ENCODE measurements at regions not wholly inside any gene's neighbourhood (a gene's known extent, or its start where the extent isn't known, plus 50 kb on each side); places are given as distances from the start of the nearest gene placed in this dataset.

DNA sequence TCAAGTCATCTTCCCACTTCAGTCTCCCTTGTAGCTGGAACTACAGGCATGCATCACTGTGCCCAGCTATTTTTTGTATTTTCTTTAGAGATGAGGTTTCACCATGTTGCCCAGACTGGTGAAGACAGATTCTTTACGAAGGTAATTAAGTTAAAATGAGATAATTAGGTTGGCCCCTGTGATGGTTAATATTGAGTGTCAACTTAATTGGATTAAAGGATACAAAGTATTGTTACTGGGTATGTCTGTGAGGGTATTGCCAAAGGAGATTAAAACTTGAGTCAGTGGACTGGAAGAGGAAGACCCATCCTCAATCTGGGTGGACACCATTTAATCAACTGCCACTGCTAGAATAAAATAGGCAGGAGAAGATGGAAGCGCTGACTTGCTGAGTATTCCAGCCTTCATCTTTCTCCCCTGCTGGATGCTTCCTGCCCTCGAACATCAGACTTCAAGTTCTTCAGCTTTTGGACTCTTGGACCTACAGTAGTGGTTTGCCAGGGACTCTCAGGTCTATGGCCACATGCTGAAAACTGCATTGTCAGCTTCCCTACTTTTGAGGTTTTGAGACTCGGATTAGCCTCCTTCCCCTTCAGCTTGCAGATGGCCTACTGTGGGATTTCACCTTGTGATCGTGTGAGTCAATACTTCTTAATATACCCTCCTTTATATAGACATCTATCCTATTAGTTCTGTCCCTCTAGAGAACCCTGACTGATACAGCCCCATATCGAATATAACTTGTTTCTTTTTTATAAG is 269.1 kb downstream of the TMX3 start:
- Histone ChIP-seq H3K4me3 (ENCODE audit: low read length) (no peak overlapping the region), H3K4me1 (ENCODE audit: control insufficient read depth, insufficient read depth, low read length) (no peaks in the 10 kb centered on the region), H3K27me3 (ENCODE audit: control insufficient read depth, insufficient read depth) (no peaks in the 10 kb centered on the region), H3K9me3 (ENCODE audit: control insufficient read depth, low read length) (no peaks in the 10 kb centered on the region), H3K27ac (ENCODE audit: low read length) (no peak overlapping the region)
- intact Hi-C loops (cut with DNase I), result no loop called here
- no peak for DNase-seq
- no peak for ATAC-seq
- 88% methylated on average over 6 of the region's 6 CpGs for WGBS

DNA sequence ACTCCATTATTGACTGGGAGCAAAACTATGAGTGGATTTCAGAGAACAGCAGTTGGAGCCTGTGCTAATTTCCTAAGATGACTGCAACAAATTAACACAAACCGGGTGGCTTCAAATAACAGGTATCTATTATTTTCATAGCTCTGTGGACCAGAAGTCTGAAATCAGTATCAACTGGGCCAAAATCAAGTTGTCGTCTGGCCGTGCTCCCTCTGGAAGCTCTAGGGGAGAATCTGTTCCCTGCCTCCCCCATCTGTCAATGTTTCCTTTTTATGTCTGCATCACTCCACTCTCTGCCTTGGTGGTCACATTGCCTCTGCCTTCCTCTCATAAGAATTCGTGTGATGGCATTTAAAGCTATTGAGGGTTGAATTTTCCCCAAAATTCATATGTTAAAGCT is 269.8 kb downstream of the TMX3 start:
- intact Hi-C loops (cut with DNase I), result no loop called here
- DNase-seq, result no peak
- 85% methylated on average over 4 of the region's 4 CpGs for WGBS
- Histone ChIP-seq H3K4me1 (ENCODE audit: control insufficient read depth, insufficient read depth, low read length) (no peaks in the 10 kb centered on the region), H3K9me3 (ENCODE audit: control insufficient read depth, low read length) (no peaks in the 10 kb centered on the region), H3K27me3 (ENCODE audit: control insufficient read depth, insufficient read depth) (no peaks in the 10 kb centered on the region), H3K4me3 (ENCODE audit: low read length) (no peak overlapping the region), H3K27ac (ENCODE audit: low read length) (no peak overlapping the region)
- no peak for ATAC-seq

DNA sequence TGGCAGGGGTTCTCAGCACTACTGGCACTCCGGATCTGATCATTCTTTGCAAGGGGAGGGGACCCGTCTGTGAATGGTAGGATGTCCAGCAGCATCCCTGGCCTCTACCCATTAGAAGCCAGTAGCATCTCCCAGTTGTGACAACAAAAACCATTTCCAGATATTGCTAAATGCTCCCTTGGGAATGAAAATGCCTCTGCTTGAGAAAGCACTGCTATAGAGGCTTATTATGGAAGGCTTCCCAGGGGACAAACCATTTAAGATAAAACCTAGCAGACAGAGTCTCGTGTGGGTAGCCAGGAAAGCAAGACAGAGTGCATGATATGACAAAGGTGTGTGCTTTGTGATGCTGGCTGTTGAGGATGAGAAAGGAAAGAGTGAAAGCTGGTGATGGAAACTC is 273.7 kb downstream of the TMX3 start:
- Histone ChIP-seq H3K27me3 (ENCODE audit: control insufficient read depth, insufficient read depth) (no peaks in the 10 kb centered on the region), H3K9me3 (ENCODE audit: control insufficient read depth, low read length) (no peaks in the 10 kb centered on the region), H3K4me1 (ENCODE audit: control insufficient read depth, insufficient read depth, low read length) (no peaks in the 10 kb centered on the region), H3K27ac (ENCODE audit: low read length) (no peak overlapping the region), H3K4me3 (ENCODE audit: low read length) (no peak overlapping the region)
- DNase-seq, result no peak
- 72% methylated on average over 3 of the region's 3 CpGs for WGBS
- intact Hi-C loops (cut with DNase I), result no loop called here
- ATAC-seq, result no peak

- no peak for DNase-seq
- no peaks in the 10 kb centered on the region for H3K9me3 ChIP-seq (ENCODE audit: control insufficient read depth, low read length)
- no peaks in the 10 kb centered on the region for H3K27me3 ChIP-seq (ENCODE audit: control insufficient read depth, insufficient read depth)
- intact Hi-C loops (cut with DNase I), result no loop called here
- 55% methylated on average over 6 of the region's 6 CpGs for WGBS
- no peak overlapping the region for H3K27ac ChIP-seq (ENCODE audit: low read length)
- no peaks in the 10 kb centered on the region for H3K4me1 ChIP-seq (ENCODE audit: control insufficient read depth, insufficient read depth, low read length)
- ATAC-seq, result no peak
- peak overlapping the region; percentile 15 for H3K4me3 ChIP-seq (ENCODE audit: low read length)
Measured at GRCh38 chr18:68440433-68440832, 274.5 kb downstream of the TMX3 start.

GRCh38 chr18:68439642-68440041 is 275.3 kb downstream of the TMX3 start:
- DNase-seq (no peak), ATAC-seq (peak in 1 of 2 donors; percentile 73)
- Histone ChIP-seq H3K4me3 (ENCODE audit: low read length) (no peak overlapping the region), H3K4me1 (ENCODE audit: control insufficient read depth, insufficient read depth, low read length) (no peaks in the 10 kb centered on the region), H3K9me3 (ENCODE audit: control insufficient read depth, low read length) (no peaks in the 10 kb centered on the region), H3K27me3 (ENCODE audit: control insufficient read depth, insufficient read depth) (no peaks in the 10 kb centered on the region), H3K27ac (ENCODE audit: low read length) (no peak overlapping the region)
- 45% methylated on average over 4 of the region's 4 CpGs for WGBS
- intact Hi-C loops (cut with DNase I), result no loop called here

DNA sequence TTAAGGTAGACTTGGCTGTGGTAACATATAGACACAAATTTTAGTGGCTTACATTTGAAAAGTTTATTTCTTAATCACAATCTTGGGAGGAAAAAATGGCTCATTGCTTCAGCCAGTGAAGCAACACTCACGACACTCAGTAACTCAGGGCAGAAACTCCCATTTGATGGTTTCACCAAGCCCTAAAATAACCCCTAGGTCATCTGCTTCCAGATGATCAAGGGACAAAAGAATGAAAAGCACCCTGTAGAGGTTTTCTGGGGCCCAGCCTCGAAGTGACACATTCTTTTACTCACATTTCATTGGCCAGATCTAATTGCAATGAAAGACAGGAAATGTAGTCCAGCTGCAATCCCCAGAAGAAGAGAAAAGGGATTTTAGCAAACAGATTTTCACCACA is 275.9 kb downstream of the TMX3 start:
- H3K27ac ChIP-seq (ENCODE audit: low read length), result no peak overlapping the region
- H3K4me1 ChIP-seq (ENCODE audit: control insufficient read depth, insufficient read depth, low read length), result no peaks in the 10 kb centered on the region
- ATAC-seq (peak in 1 of 2 donors; percentile 81), DNase-seq (no peak)
- H3K27me3 ChIP-seq (ENCODE audit: control insufficient read depth, insufficient read depth), result no peaks in the 10 kb centered on the region
- 42% methylated on average over 2 of the region's 2 CpGs for WGBS
- no peak overlapping the region for H3K4me3 ChIP-seq (ENCODE audit: low read length)
- H3K9me3 ChIP-seq (ENCODE audit: control insufficient read depth, low read length), result no peaks in the 10 kb centered on the region
- intact Hi-C loops (cut with DNase I), result no loop called here

GRCh38 chr18:68438536-68438935 is 276.4 kb downstream of the TMX3 start:
- no peaks in the 10 kb centered on the region for H3K27me3 ChIP-seq (ENCODE audit: control insufficient read depth, insufficient read depth)
- ATAC-seq (no peak), DNase-seq (no peak)
- WGBS, result 91% methylated on average over 3 of the region's 3 CpGs
- no peaks in the 10 kb centered on the region for H3K9me3 ChIP-seq (ENCODE audit: control insufficient read depth, low read length)
- no peak overlapping the region for H3K27ac ChIP-seq (ENCODE audit: low read length)
- no peak overlapping the region for H3K4me3 ChIP-seq (ENCODE audit: low read length)
- H3K4me1 ChIP-seq (ENCODE audit: control insufficient read depth, insufficient read depth, low read length), result no peaks in the 10 kb centered on the region
- intact Hi-C loops (cut with DNase I), result no loop called here

DNA sequence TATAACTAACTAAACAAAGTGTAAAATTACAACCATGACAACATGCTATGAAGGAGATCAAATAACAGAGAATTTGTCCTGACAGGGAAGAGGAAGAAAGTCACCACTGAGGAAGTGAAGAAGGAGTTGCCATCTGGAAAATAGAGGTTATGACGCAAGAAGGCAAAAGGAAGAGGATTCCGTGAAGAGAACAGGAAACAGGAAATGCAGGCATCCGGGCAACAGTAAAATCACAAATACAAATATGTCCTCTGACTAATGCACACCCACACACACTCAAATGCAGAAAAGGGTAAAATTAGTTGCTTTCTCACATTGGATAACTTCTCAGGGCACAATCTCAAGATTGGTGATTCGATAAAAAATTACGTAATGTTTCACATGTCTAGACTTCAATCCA is 278.4 kb downstream of the TMX3 start:
- intact Hi-C loops (cut with DNase I), result no loop called here
- DNase-seq, result no peak
- 57% methylated on average over 5 of the region's 5 CpGs for WGBS

DNA sequence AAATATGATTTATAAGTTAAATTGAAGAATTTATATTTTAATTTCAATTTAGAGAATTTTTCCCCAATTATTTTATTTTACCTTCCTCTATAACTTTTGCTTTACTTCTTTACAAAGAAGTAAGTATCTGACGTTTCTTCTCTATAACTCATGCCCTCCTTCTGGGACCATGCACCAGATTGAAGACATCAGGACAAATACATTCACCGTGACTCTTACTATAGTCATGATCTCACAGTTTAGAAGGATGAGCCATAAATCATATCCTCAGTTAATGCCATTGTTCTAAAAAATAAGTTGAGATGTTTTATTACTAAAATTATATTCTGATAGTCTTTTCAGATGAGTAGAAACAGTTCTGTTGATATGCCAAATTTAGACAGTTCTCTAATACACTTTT is 279.3 kb downstream of the TMX3 start:
- Histone ChIP-seq H3K4me1 (ENCODE audit: control insufficient read depth, insufficient read depth, low read length) (no peaks in the 10 kb centered on the region), H3K27ac (ENCODE audit: low read length) (no peak overlapping the region), H3K27me3 (ENCODE audit: control insufficient read depth, insufficient read depth) (no peaks in the 10 kb centered on the region), H3K4me3 (ENCODE audit: low read length) (no peak overlapping the region), H3K9me3 (ENCODE audit: control insufficient read depth, low read length) (no peaks in the 10 kb centered on the region)
- WGBS, result 83% methylated on average over 2 of the region's 2 CpGs
- no peak for DNase-seq
- ATAC-seq, result no peak
- intact Hi-C loops (cut with DNase I), result no loop called here

More for the DNA sequence above, 278.4 kb downstream of the TMX3 start:
- no peak for ATAC-seq
- no peak overlapping the region for H3K4me3 ChIP-seq (ENCODE audit: low read length)
- no peaks in the 10 kb centered on the region for H3K4me1 ChIP-seq (ENCODE audit: control insufficient read depth, insufficient read depth, low read length)
- no peak overlapping the region for H3K27ac ChIP-seq (ENCODE audit: low read length)
- H3K27me3 ChIP-seq (ENCODE audit: control insufficient read depth, insufficient read depth), result no peaks in the 10 kb centered on the region
- no peaks in the 10 kb centered on the region for H3K9me3 ChIP-seq (ENCODE audit: control insufficient read depth, low read length)

DNA sequence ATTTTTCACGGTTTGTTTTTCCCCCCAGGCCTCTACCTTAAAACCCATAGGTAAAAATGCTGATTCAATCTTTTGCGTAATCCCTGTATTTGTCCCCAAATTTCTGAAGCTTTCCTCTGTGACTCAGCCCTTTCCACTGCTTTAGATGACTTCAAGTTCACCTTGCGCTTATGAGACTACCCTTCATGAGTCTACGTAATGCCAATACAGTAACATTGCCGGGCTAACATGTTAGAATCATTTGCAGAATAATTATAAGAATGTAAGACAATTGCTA is 283.0 kb downstream of the TMX3 start:
- Histone ChIP-seq H3K27ac (ENCODE audit: low read length) (no peak overlapping the region), H3K27me3 (ENCODE audit: control insufficient read depth, insufficient read depth) (no peaks in the 10 kb centered on the region), H3K4me1 (ENCODE audit: control insufficient read depth, insufficient read depth, low read length) (no peaks in the 10 kb centered on the region), H3K4me3 (ENCODE audit: low read length) (no peak overlapping the region), H3K9me3 (ENCODE audit: control insufficient read depth, low read length) (no peaks in the 10 kb centered on the region)
- no peak for DNase-seq
- ATAC-seq, result no peak
- WGBS, result 94% methylated on average over 5 of the region's 5 CpGs
- intact Hi-C loops (cut with DNase I), result no loop called here

DNA sequence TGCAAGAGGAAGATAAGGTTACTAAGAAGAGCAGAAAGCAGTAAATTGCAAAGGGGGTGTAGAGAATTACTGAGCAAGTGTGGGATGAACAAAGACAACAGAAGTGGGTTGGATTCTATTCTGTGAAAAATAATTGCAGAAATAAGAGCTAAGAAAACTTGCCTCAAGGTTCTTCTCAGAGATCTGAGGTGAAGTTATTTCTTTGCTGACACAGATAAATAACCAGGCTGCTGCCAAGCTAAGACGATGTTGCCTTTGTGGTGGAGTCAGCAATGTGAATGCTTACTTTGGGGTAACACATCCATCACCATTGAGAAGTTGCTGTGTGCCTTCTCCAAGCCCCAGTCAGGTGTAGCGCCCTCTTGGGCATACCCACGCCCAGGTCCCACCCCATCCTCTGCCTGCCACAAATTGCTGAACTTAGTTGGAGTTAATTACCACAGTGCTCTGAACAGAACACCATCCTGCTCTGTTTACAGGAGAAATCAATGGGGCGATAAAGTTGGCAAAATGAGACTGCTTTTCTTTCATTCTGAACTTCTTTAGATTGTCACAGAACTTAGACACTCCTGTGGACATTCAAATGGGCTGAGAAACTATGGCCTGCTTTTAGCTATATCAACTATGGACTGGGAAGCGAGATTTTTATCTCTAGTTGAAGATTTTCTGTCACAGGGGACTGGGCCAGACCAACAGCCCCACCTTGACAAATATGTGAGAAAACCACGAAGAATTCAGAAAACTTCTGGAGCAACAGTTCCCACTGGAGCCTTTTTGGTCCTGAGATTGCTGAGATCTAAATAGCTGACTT is 283.6 kb downstream of the TMX3 start:
- Histone ChIP-seq H3K27me3 (ENCODE audit: control insufficient read depth, insufficient read depth) (no peaks in the 10 kb centered on the region), H3K9me3 (ENCODE audit: control insufficient read depth, low read length) (no peaks in the 10 kb centered on the region), H3K27ac (ENCODE audit: low read length) (no peak overlapping the region), H3K4me1 (ENCODE audit: control insufficient read depth, insufficient read depth, low read length) (no peaks in the 10 kb centered on the region), H3K4me3 (ENCODE audit: low read length) (no peak overlapping the region)
- intact Hi-C loops (cut with DNase I), result no loop called here
- 80% methylated on average over 6 of the region's 6 CpGs for WGBS
- no peak for ATAC-seq
- peak in 1 of 3 donors; percentile 12 for DNase-seq
